Sigmoid colon (tissue), 4 donors: ENCODE measurements at regions not wholly inside any gene's neighbourhood (a gene's known extent, or its start where the extent isn't known, plus 50 kb on each side); places are given as distances from the start of the nearest gene placed in this dataset.

Experiments used
- EP300 ChIP-seq, 4 donors: sonication (generic); formaldehyde crosslinking; IDR thresholded peaks; one replicate each; pipeline ENCODE4 v1.6.1; 2017; ENCODE audit warnings: antibody characterized with exemption in 4 of 4
- POLR2A ChIP-seq, 2 donors: fragments of 450-650 bp; IDR thresholded peaks; one replicate each; pipeline ENCODE4 v1.6.1; 2016; ENCODE audit warnings: antibody characterized with exemption in 2 of 2, mild to moderate bottlenecking in 2 of 2, moderate library complexity in 2 of 2
- POLR2AphosphoS5 ChIP-seq, 4 donors: sonication (generic); formaldehyde crosslinking; IDR thresholded peaks; one replicate each; pipeline ENCODE4 v1.6.1; 2017; ENCODE audit warnings: antibody characterized with exemption in 4 of 4
- TF ChIP-seq, protein P1 (sequence below), 4 experiments: fragments of 450-650 bp in 3 of 4; fragments of 200-600 bp in 1 of 4; IDR thresholded peaks; one replicate each; pipeline ENCODE4 v1.5.1; 2016 to 2019; ENCODE audit warnings: antibody characterized with exemption in 4 of 4, mild to moderate bottlenecking in 3 of 4, moderate library complexity in 2 of 4

DNA sequence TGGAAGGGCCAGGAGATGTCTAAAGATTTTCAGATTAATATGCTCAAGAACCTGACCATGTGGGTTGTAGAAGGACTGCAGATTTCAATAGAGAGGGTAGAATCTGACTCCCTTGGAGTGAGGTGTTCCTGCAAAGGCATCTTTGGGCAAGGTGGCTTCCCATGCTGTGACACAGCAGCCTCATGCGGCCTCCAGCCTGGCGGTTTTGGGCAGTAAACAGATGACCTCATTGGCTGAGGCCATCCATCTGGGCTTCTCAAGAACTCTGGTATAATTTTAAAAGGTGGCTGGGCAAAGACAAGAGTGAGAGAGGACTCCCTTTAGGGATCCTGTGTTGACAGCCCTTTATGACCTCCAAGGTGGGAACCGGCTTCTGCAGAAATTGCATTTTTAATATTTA, 90.3 kb upstream of the ERCC6L2 start:
- TF ChIP-seq POLR2A (IDR thresholded peaks at IDR 0.05) (no peak), EP300 (IDR thresholded peaks at IDR 0.05) (no peak), POLR2AphosphoS5 (IDR thresholded peaks at IDR 0.05) (no peak)
- TF ChIP-seq, protein P1, sequence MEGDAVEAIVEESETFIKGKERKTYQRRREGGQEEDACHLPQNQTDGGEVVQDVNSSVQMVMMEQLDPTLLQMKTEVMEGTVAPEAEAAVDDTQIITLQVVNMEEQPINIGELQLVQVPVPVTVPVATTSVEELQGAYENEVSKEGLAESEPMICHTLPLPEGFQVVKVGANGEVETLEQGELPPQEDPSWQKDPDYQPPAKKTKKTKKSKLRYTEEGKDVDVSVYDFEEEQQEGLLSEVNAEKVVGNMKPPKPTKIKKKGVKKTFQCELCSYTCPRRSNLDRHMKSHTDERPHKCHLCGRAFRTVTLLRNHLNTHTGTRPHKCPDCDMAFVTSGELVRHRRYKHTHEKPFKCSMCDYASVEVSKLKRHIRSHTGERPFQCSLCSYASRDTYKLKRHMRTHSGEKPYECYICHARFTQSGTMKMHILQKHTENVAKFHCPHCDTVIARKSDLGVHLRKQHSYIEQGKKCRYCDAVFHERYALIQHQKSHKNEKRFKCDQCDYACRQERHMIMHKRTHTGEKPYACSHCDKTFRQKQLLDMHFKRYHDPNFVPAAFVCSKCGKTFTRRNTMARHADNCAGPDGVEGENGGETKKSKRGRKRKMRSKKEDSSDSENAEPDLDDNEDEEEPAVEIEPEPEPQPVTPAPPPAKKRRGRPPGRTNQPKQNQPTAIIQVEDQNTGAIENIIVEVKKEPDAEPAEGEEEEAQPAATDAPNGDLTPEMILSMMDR (IDR thresholded peaks at IDR 0.05), result no peak
